Heart left ventricle (tissue), 13 donors: ENCODE measurements at regions not wholly inside any gene's neighbourhood (a gene's known extent, or its start where the extent isn't known, plus 50 kb on each side); places are given as distances from the start of the nearest gene placed in this dataset.

Source experiments
- POLR2A ChIP-seq, 2 donors: fragments of 450-650 bp; IDR thresholded peaks; one replicate each; pipeline ENCODE4 v1.6.1; 2017; ENCODE audit warnings: antibody characterized with exemption in 2 of 2, mild to moderate bottlenecking in 2 of 2, moderate library complexity in 2 of 2
- TF ChIP-seq, protein P1 (sequence below), 12 donors: fragments of 200-600 bp; sonication (generic) in 4 of 12; IDR thresholded peaks; one replicate each; pipeline versions ENCODE4 v1.5.0 to v1.8.0; 2018 to 2022; ENCODE audit warnings: antibody characterized with exemption in 12 of 12, mild to moderate bottlenecking in 5 of 12
- donor health status: ischemic (EF 13 %, LVEDD 7.1; RV severe dilation, severe dysfunction).
- donor health status: DM: no; HTN: yes; CAD: no.
- donor health status: DM: no; HTN: no; CAD: no.
- donor health status: ischemic (EF 25% LVEDD 6.9; RV normal size, moderate dysfunction).
- donor health status: ischemic (EF 25% LVEDD 5.7; RV mildly dilated, moderate dysfunction).
- donor health status: ischemic (EF 35%, LVEDD 5.7; RV mildly dilated, moderate dysfunction).
- donor health status: nonischemic (EF 11% LVEDD 7.7; RV severe dilation, severe dysfunction).
- donor health status: DM: yes; HTN: yes; CAD: no.
- donor health status: PGD.
- donor health status: ischemic (EF 29% LVEDD 5.4; RV normal size, mild dysfunction).
- donor health status: nonischemic (EF 23%, LVEDD 6.1; RV moderate dilation, normal function).

DNA sequence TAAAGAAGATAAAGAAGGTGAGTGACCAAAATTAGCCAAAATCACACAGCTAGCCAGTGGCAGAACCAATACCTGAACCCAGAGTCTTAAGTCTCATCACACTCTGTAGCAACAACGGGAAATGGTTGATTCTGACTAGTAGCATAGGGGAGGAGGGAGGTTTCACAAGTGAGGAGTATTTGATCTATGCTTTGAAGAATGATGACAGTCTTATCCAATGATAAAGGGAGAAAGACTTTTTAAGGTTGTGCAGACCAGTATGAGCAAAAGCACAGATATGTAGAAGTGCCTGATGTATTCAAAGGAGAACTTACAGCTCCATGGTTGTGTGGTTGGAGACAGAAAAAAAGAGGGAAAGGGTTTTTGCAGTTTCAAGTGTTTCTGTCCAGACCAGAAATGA lies 50.7 kb upstream of the LINC00305 start:
- TF ChIP-seq, protein P1, sequence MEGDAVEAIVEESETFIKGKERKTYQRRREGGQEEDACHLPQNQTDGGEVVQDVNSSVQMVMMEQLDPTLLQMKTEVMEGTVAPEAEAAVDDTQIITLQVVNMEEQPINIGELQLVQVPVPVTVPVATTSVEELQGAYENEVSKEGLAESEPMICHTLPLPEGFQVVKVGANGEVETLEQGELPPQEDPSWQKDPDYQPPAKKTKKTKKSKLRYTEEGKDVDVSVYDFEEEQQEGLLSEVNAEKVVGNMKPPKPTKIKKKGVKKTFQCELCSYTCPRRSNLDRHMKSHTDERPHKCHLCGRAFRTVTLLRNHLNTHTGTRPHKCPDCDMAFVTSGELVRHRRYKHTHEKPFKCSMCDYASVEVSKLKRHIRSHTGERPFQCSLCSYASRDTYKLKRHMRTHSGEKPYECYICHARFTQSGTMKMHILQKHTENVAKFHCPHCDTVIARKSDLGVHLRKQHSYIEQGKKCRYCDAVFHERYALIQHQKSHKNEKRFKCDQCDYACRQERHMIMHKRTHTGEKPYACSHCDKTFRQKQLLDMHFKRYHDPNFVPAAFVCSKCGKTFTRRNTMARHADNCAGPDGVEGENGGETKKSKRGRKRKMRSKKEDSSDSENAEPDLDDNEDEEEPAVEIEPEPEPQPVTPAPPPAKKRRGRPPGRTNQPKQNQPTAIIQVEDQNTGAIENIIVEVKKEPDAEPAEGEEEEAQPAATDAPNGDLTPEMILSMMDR (IDR thresholded peaks at IDR 0.05), result no peak
- TF ChIP-seq POLR2A (IDR thresholded peaks at IDR 0.05), result no peak
